CD14-positive monocyte (primary cell): ENCODE measurements at regions not wholly inside any gene's neighbourhood (a gene's known extent, or its start where the extent isn't known, plus 50 kb on each side); places are given as distances from the start of the nearest gene placed in this dataset.

Experiments used
- DNase-seq, 3 donors: peaks; one replicate each; pipeline ENCODE4 v3.0.0-alpha.2; 2011 to 2022
- H2AFZ ChIP-seq: 2 replicates; pipeline ENCODE4 v1.6.0; 2012; ENCODE audit warnings: mild to moderate bottlenecking, low read depth, low read length, inconsistent platforms; ENCODE audit not compliant: insufficient read depth, poor library complexity, severe bottlenecking
- H3K27ac ChIP-seq, 2 donors: 1 replicate in 1 of 2; 2 replicates in 1 of 2; pipeline ENCODE4 v1.5.1; 2012 to 2013; ENCODE audit warnings: low read length in 2 of 2, control low read depth in 1 of 2, inconsistent platforms in 1 of 2, low read depth in 1 of 2, mild to moderate bottlenecking in 1 of 2
- H3K27me3 ChIP-seq, 2 donors: one replicate each; pipeline versions ENCODE4 v1.6.0 to v1.6.1; 2011 to 2013; ENCODE audit warnings: low read length in 2 of 2; ENCODE audit not compliant: control insufficient read depth in 2 of 2, insufficient read depth in 2 of 2
- H3K36me3 ChIP-seq, 2 donors: replicated peaks in 1 of 2; 1 replicate in 1 of 2; 2 replicates in 1 of 2; pipeline versions ENCODE4 v1.5.1 to v1.6.1; 2012 to 2013; ENCODE audit warnings: low read length in 2 of 2, control low read depth in 1 of 2, inconsistent platforms in 1 of 2, mild to moderate bottlenecking in 1 of 2; ENCODE audit not compliant: insufficient read depth in 2 of 2, control insufficient read depth in 1 of 2
- H3K4me1 ChIP-seq, 2 donors: 1 replicate in 1 of 2; 2 replicates in 1 of 2; pipeline versions ENCODE4 v1.5.1 to v1.6.1; 2012 to 2013; ENCODE audit warnings: low read length in 2 of 2, control low read depth in 1 of 2, inconsistent platforms in 1 of 2, mild to moderate bottlenecking in 1 of 2, moderate library complexity in 1 of 2; ENCODE audit not compliant: insufficient read depth in 2 of 2, control insufficient read depth in 1 of 2
- H3K4me2 ChIP-seq: replicated peaks from 2 replicates; pipeline ENCODE3; 2012; ENCODE audit warnings: low read length, moderate library complexity, mild to moderate bottlenecking; ENCODE audit not compliant: poor library complexity, severe bottlenecking; ENCODE audit errors: extremely low read depth
- H3K4me3 ChIP-seq, 3 experiments: fragments of 200-600 bp in 1 of 3; sonication (generic) in 1 of 3; replicated peaks in 1 of 3; 1 replicate in 2 of 3; 2 replicates in 1 of 3; pipeline ENCODE4 v1.5.1; 2011 to 2013; ENCODE audit warnings: low read length in 3 of 3, mild to moderate bottlenecking in 3 of 3, control low read depth in 2 of 3, low read depth in 2 of 3, inconsistent platforms in 1 of 3, moderate library complexity in 1 of 3
- H3K79me2 ChIP-seq: 2 replicates; pipeline ENCODE4 v1.6.0; 2012; ENCODE audit warnings: mild to moderate bottlenecking, control low read depth, inconsistent platforms, low read length, moderate library complexity; ENCODE audit not compliant: insufficient read depth
- H3K9ac ChIP-seq: 2 replicates; pipeline ENCODE4 v1.6.0; 2017; ENCODE audit warnings: low read length, mild to moderate bottlenecking; ENCODE audit not compliant: insufficient read depth, poor library complexity, severe bottlenecking
- H3K9me3 ChIP-seq, 2 donors: replicated peaks in 1 of 2; 1 replicate in 1 of 2; 2 replicates in 1 of 2; pipeline versions ENCODE4 v1.5.1 to v1.6.1; 2012 to 2013; ENCODE audit warnings: low read length in 2 of 2, control low read depth in 1 of 2; ENCODE audit not compliant: control insufficient read depth in 1 of 2, insufficient read depth in 1 of 2
- H4K20me1 ChIP-seq: 2 replicates; pipeline ENCODE4 v1.6.0; 2012; ENCODE audit warnings: mild to moderate bottlenecking, low read length, control low read depth, moderate library complexity; ENCODE audit not compliant: insufficient read depth
- H3K27ac Mint-ChIP-seq, 7 donors: one replicate each; pipeline ENCODE4 v1.8.0; 2020; ENCODE audit warnings: mild to moderate bottlenecking in 7 of 7, mixed read lengths in 7 of 7, moderate library complexity in 6 of 7, inconsistent platforms in 2 of 7
- H3K27me3 Mint-ChIP-seq, 3 donors: one replicate each; pipeline ENCODE4 v1.8.0; 2021 to 2022; ENCODE audit warnings: low read depth in 3 of 3, mild to moderate bottlenecking in 3 of 3, mixed read lengths in 3 of 3, moderate library complexity in 3 of 3, inconsistent platforms in 1 of 3
- H3K36me3 Mint-ChIP-seq, 2 donors: one replicate each; pipeline ENCODE4 v1.8.0; 2020; ENCODE audit warnings: mixed read lengths in 2 of 2, inconsistent platforms in 1 of 2, mild to moderate bottlenecking in 1 of 2
- H3K4me1 Mint-ChIP-seq: one replicate; pipeline ENCODE4 v1.8.0; 2020; ENCODE audit warnings: mild to moderate bottlenecking, mixed read lengths
- H3K4me3 Mint-ChIP-seq, 2 donors: one replicate each; pipeline ENCODE4 v1.8.0; 2020; ENCODE audit warnings: mild to moderate bottlenecking in 2 of 2, mixed read lengths in 2 of 2, moderate library complexity in 1 of 2
- H3K9me3 Mint-ChIP-seq, 7 donors: one replicate each; pipeline ENCODE4 v1.8.0; 2020 to 2022; ENCODE audit warnings: mixed read lengths in 7 of 7, mild to moderate bottlenecking in 6 of 7, moderate library complexity in 6 of 7, inconsistent platforms in 2 of 7
- WGBS: methylation state at CpG from one replicate; pipeline ENCODE4 v1.1.5; 2013; ENCODE audit warnings: missing lambda C conversion rate; ENCODE audit not compliant: insufficient coverage; 5-methylcytosine and 5-hydroxymethylcytosine counted together
- intact Hi-C, 2 donors: fragments of 100-400 bp; cut with micrococcal nuclease; formaldehyde crosslinking; loops; one replicate each; pipeline versions ENCODE4 v1.15.0 to v1.15.1; 2023
- TF ChIP-seq, protein P1 (sequence below): fragments of 200-600 bp; IDR thresholded peaks from one replicate; pipeline ENCODE4 v1.8.0; 2022; ENCODE audit warnings: antibody characterized with exemption, mild to moderate bottlenecking

DNA sequence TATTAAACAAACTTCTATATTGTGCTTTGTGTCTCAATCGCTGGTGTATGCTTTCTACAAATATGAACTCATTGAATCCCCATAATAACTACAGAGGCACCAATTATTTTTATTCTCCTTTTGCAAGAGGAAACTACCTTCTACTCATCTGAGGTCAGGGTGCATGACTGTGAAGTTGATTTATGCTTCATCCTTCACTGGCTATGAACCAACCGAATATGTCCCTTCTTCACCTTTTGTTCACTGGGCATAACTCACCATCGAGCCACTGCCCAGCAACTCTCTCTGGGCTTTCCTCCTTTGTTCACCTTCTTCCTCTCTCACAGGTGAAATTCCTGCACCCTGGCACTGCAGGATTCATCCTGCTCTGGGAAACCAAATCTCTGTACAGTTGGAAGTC, 61.3 kb upstream of the PFKP start:
- Mint-ChIP-seq H3K36me3 (no peaks in the 10 kb centered on the region), H3K9me3 (peaks cover 0 to 3% (median 0%) of the 10 kb centered on the region in 7 donors), H3K4me3 (peak overlapping the region in 1 of 2 donors; percentile 3), H3K27ac (no peak overlapping the region), H3K4me1 (peaks cover 2% of the 10 kb centered on the region), H3K27me3 (peaks cover 14 to 21% (median 21%) of the 10 kb centered on the region in 3 donors)
- Histone ChIP-seq H3K79me2 (no peaks in the 10 kb centered on the region), H3K4me1 (no peaks in the 10 kb centered on the region), H3K27ac (no peak overlapping the region), H3K27me3 (peaks cover 0 to 6% of the 10 kb centered on the region in 2 donors), H3K9me3 (no peaks in the 10 kb centered on the region), H3K9ac (no peak overlapping the region), H3K36me3 (no peaks in the 10 kb centered on the region), H4K20me1 (no peaks in the 10 kb centered on the region), H2AFZ (no peak overlapping the region), H3K4me2 (no peak overlapping the region), H3K4me3 (no peak overlapping the region)
- TF ChIP-seq, protein P1, sequence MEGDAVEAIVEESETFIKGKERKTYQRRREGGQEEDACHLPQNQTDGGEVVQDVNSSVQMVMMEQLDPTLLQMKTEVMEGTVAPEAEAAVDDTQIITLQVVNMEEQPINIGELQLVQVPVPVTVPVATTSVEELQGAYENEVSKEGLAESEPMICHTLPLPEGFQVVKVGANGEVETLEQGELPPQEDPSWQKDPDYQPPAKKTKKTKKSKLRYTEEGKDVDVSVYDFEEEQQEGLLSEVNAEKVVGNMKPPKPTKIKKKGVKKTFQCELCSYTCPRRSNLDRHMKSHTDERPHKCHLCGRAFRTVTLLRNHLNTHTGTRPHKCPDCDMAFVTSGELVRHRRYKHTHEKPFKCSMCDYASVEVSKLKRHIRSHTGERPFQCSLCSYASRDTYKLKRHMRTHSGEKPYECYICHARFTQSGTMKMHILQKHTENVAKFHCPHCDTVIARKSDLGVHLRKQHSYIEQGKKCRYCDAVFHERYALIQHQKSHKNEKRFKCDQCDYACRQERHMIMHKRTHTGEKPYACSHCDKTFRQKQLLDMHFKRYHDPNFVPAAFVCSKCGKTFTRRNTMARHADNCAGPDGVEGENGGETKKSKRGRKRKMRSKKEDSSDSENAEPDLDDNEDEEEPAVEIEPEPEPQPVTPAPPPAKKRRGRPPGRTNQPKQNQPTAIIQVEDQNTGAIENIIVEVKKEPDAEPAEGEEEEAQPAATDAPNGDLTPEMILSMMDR = no peak
- 38% methylated on average over 2 of the region's 3 CpGs for WGBS
- no peak for DNase-seq
- intact Hi-C loops = no loop called here

DNA sequence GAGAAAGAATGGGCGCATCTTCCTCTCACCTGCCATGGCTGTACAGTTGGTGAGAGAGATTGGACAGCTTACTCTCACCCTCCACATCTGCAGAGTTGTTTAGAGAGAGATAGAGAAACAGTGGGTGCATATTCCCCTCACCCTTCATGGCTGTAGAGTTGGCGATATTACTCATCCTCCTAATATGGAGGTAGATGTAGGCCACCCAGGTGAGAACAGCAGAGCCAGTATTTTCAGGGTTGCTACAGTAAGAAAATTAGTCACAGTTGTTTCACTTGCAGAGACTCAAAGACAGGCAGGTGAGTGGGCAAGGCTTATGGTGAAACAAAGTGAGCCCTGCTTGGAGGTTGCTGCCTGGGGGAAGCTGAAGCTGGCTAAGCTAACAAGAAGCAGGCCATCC, 65.0 kb upstream of the PFKP start:
- H3K27ac Mint-ChIP-seq = no peak overlapping the region
- TF ChIP-seq, protein P1 = no peak
- WGBS = no CpG with 5 or more reads among the region's 2 CpGs

More for the DNA sequence above, 65.0 kb upstream of the PFKP start:
- intact Hi-C loops = no loop called here
- H3K36me3 ChIP-seq = no peaks in the 10 kb centered on the region
- no peaks in the 10 kb centered on the region for H3K36me3 Mint-ChIP-seq
- no peak overlapping the region for H2AFZ ChIP-seq
- H3K27me3 ChIP-seq = no peaks in the 10 kb centered on the region
- H3K4me1 ChIP-seq = no peaks in the 10 kb centered on the region
- H3K4me1 Mint-ChIP-seq = no peaks in the 10 kb centered on the region
- no peak overlapping the region for H3K9ac ChIP-seq
- no peaks in the 10 kb centered on the region for H3K79me2 ChIP-seq
- DNase-seq = no peak
- H3K9me3 ChIP-seq = no peaks in the 10 kb centered on the region
- no peak overlapping the region for H3K4me3 Mint-ChIP-seq
- no peak overlapping the region for H3K4me2 ChIP-seq
- H4K20me1 ChIP-seq = no peaks in the 10 kb centered on the region
- H3K4me3 ChIP-seq = no peak overlapping the region
- H3K9me3 Mint-ChIP-seq = peaks cover 0 to 1% (median 0%) of the 10 kb centered on the region in 7 donors
- peaks cover 9 to 14% (median 10%) of the 10 kb centered on the region in 3 donors for H3K27me3 Mint-ChIP-seq
- H3K27ac ChIP-seq = no peak overlapping the region
